Stomach (tissue), 8 donors: ENCODE measurements at regions not wholly inside any gene's neighbourhood (a gene's known extent, or its start where the extent isn't known, plus 50 kb on each side); places are given as distances from the start of the nearest gene placed in this dataset.

Experiments used
- DNase-seq, 2 donors: peaks; one replicate each; pipeline versions ENCODE4 v3.0.0 to v3.0.0-alpha.2; 2013 to 2019
- H3K27ac ChIP-seq, 5 donors: fragments of 200-600 bp in 4 of 5; sonication (generic) in 4 of 5; one replicate each; pipeline ENCODE4 v1.5.1; 2013 to 2019; ENCODE audit warnings: mild to moderate bottlenecking in 1 of 5, moderate library complexity in 1 of 5
- H3K27me3 ChIP-seq, 3 donors: fragments of 200-600 bp; sonication (generic); one replicate each; pipeline ENCODE4 v1.5.1; 2017 to 2019; ENCODE audit warnings: mixed run types in 1 of 3
- H3K36me3 ChIP-seq, 4 donors: fragments of 200-600 bp; sonication (generic); 1 replicate in 3 of 4; 2 replicates in 1 of 4; pipeline ENCODE4 v1.5.1; 2016 to 2019
- H3K4me1 ChIP-seq, 4 donors: fragments of 200-600 bp; sonication (generic); one replicate each; pipeline ENCODE4 v1.5.1; 2016 to 2019
- H3K4me3 ChIP-seq, 4 donors: fragments of 200-600 bp; sonication (generic) in 3 of 4; one replicate each; pipeline ENCODE4 v1.5.1; 2016 to 2019; ENCODE audit warnings: mild to moderate bottlenecking in 1 of 4
- H3K9me3 ChIP-seq, 4 donors: fragments of 200-600 bp; sonication (generic); one replicate each; pipeline ENCODE4 v1.5.1; 2016 to 2019
- CTCF ChIP-seq, 7 experiments: fragments of 450-650 bp in 4 of 7; fragments of 200-600 bp in 3 of 7; sonication (generic) in 3 of 7; IDR thresholded peaks; one replicate each; pipeline ENCODE4 v1.5.1; 2016 to 2019; ENCODE audit warnings: antibody characterized with exemption in 7 of 7, control low read depth in 2 of 7, mild to moderate bottlenecking in 1 of 7
- EP300 ChIP-seq: sonication (generic); formaldehyde crosslinking; IDR thresholded peaks from one replicate; pipeline ENCODE4 v1.6.1; 2017; ENCODE audit warnings: antibody characterized with exemption
- POLR2A ChIP-seq, 4 donors: fragments of 450-650 bp; IDR thresholded peaks; one replicate each; pipeline ENCODE4 v1.6.1; 2016; ENCODE audit warnings: antibody characterized with exemption in 4 of 4, control low read depth in 2 of 4, mild to moderate bottlenecking in 1 of 4, moderate library complexity in 1 of 4
- POLR2AphosphoS5 ChIP-seq, 3 donors: sonication (generic); formaldehyde crosslinking; IDR thresholded peaks; one replicate each; pipeline ENCODE4 v1.6.1; 2016; ENCODE audit warnings: antibody characterized with exemption in 3 of 3
- WGBS, 5 donors: extraction: QIAGEN DNeasy Blood & Tissue Kit in 3 of 5; methylation state at CpG; one replicate each; pipeline versions ENCODE4 v1.1.5 to v1.1.7; 2013 to 2018; 5-methylcytosine and 5-hydroxymethylcytosine counted together
- intact Hi-C: fragments of 100-400 bp; cut with DNase I; formaldehyde crosslinking; loops from one replicate; pipeline ENCODE4 v1.15.1; 2023; ENCODE audit warnings: low total_unique reads
- donor health status: healthy with polysubstance abuse.
- donor health status: Bipolar disorder and iron deficiency.
- donor health status: healthy.

GRCh38 chr3:187843654-187844053 lies 98.4 kb upstream of the BCL6 start:
- Histone ChIP-seq H3K36me3 (no peaks in the 10 kb centered on the region), H3K9me3 (no peaks in the 10 kb centered on the region), H3K27me3 (no peaks in the 10 kb centered on the region), H3K4me1 (no peaks in the 10 kb centered on the region), H3K27ac (no peak overlapping the region), H3K4me3 (no peak overlapping the region)
- DNase-seq = no peak
- intact Hi-C loops = no loop called here
- TF ChIP-seq POLR2A (IDR thresholded peaks at IDR 0.05) (no peak), POLR2AphosphoS5 (IDR thresholded peaks at IDR 0.05) (no peak), CTCF (IDR thresholded peaks at IDR 0.05) (no peak), EP300 (no peak)
- WGBS, 5 donors = 81 to 90% (median 85%) methylated on average over 4 of the region's 4 CpGs

- WGBS, 5 donors = 69 to 75% (median 72%) methylated on average over 6 of the region's 6 CpGs
- intact Hi-C loops = no loop called here
- TF ChIP-seq POLR2A (IDR thresholded peaks at IDR 0.05) (no peak), EP300 (no peak), POLR2AphosphoS5 (IDR thresholded peaks at IDR 0.05) (no peak), CTCF (IDR thresholded peaks at IDR 0.05) (no peak)
- Histone ChIP-seq H3K27me3 (no peaks in the 10 kb centered on the region), H3K36me3 (no peaks in the 10 kb centered on the region), H3K9me3 (no peaks in the 10 kb centered on the region), H3K4me3 (no peak overlapping the region), H3K27ac (no peak overlapping the region), H3K4me1 (no peaks in the 10 kb centered on the region)
- DNase-seq = no peak
These were observed 99.4 kb upstream of the BCL6 start for GRCh38 chr3:187844708-187845107.

GRCh38 chr3:187845826-187846225 lies 100.6 kb upstream of the BCL6 start:
- Histone ChIP-seq H3K9me3 (no peaks in the 10 kb centered on the region), H3K27me3 (no peaks in the 10 kb centered on the region), H3K4me3 (no peak overlapping the region), H3K27ac (no peak overlapping the region), H3K36me3 (no peaks in the 10 kb centered on the region), H3K4me1 (no peaks in the 10 kb centered on the region)
- 83 to 90% (median 85%) methylated on average over 4 of the region's 4 CpGs for WGBS, 5 donors
- intact Hi-C loops = no loop called here
- DNase-seq = no peak
- TF ChIP-seq POLR2A (IDR thresholded peaks at IDR 0.05) = no peak
- TF ChIP-seq POLR2AphosphoS5 (IDR thresholded peaks at IDR 0.05) = no peak
- no peak for TF ChIP-seq CTCF (IDR thresholded peaks at IDR 0.05)
- no peak for TF ChIP-seq EP300

DNA sequence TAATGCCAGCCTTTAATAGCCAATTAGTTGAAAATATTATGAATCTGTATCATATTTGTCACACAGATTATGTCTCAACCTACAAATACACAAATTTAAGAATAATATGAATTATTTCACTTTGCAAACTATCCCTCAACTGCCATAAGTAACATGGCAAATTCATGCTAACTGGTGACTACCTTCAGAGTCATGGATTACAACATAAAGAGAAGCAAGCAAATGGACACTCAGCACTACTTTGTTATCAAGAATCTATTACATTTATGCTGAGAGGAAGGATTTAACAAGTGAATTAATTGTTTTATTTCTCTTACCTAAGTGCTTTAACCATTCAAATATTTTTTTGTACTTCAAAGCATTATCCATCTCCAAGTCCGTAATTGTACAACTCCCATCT lies 103.1 kb upstream of the BCL6 start:
- no peaks in the 10 kb centered on the region for H3K4me1 ChIP-seq
- H3K36me3 ChIP-seq = no peaks in the 10 kb centered on the region
- peaks cover 0 to 11% (median 2%) of the 10 kb centered on the region in 4 donors for H3K9me3 ChIP-seq
- no peak overlapping the region for H3K27ac ChIP-seq
- intact Hi-C loops = no loop called here
- WGBS, 5 donors = 96 to 100% (median 97%) methylated on average over 1 of the region's 1 CpG
- H3K4me3 ChIP-seq = no peak overlapping the region
- H3K27me3 ChIP-seq = no peaks in the 10 kb centered on the region
- TF ChIP-seq POLR2A (IDR thresholded peaks at IDR 0.05) = no peak
- no peak for TF ChIP-seq EP300
- DNase-seq = no peak

- TF ChIP-seq POLR2AphosphoS5 (IDR thresholded peaks at IDR 0.05) (no peak), EP300 (no peak), CTCF (IDR thresholded peaks at IDR 0.05) (no peak), POLR2A (IDR thresholded peaks at IDR 0.05) (no peak)
- peak overlapping the region in 2 of 5 donors; percentile 42 to 52 for H3K27ac ChIP-seq
- 67 to 94% (median 86%) methylated on average over 5 to 6 of the region's 6 CpGs for WGBS, 5 donors
- no peak overlapping the region for H3K4me3 ChIP-seq
- H3K36me3 ChIP-seq = no peaks in the 10 kb centered on the region
- H3K27me3 ChIP-seq = no peaks in the 10 kb centered on the region
- intact Hi-C loops = no loop called here
- H3K4me1 ChIP-seq = no peaks in the 10 kb centered on the region
- H3K9me3 ChIP-seq = peaks cover 0 to 11% (median 2%) of the 10 kb centered on the region in 4 donors
- DNase-seq = no peak
These were observed 103.9 kb upstream of the BCL6 start for GRCh38 chr3:187849016-187849654.
